Nephron progenitor cell (in vitro differentiated cells): ENCODE measurements at regions not wholly inside any gene's neighbourhood (a gene's known extent, or its start where the extent isn't known, plus 50 kb on each side); places are given as distances from the start of the nearest gene placed in this dataset.

Experiments used
- DNase-seq: peaks from one replicate; pipeline ENCODE4 v3.0.0; 2021
- H3K27ac Mint-ChIP-seq: 2 replicates; pipeline ENCODE4 v1.8.0; 2021; ENCODE audit warnings: mild to moderate bottlenecking, moderate library complexity, mixed read lengths
- H3K27me3 Mint-ChIP-seq: 2 replicates; pipeline ENCODE4 v1.8.0; 2021; ENCODE audit warnings: mild to moderate bottlenecking, low read depth, mixed read lengths; ENCODE audit not compliant: poor library complexity
- H3K36me3 Mint-ChIP-seq: 2 replicates; pipeline ENCODE4 v1.8.0; 2021; ENCODE audit warnings: low read depth, mixed read lengths
- H3K4me1 Mint-ChIP-seq: 2 replicates; pipeline ENCODE4 v1.8.0; 2021; ENCODE audit warnings: mixed read lengths
- H3K4me3 Mint-ChIP-seq: 2 replicates; pipeline ENCODE4 v1.8.0; 2021; ENCODE audit warnings: mild to moderate bottlenecking, moderate library complexity, mixed read lengths
- H3K9me3 Mint-ChIP-seq: 2 replicates; pipeline ENCODE4 v1.8.0; 2021; ENCODE audit warnings: mild to moderate bottlenecking, moderate library complexity, mixed read lengths
- CTCF ChIP-seq: fragments of 200-600 bp; sonication (generic); IDR thresholded peaks from 2 replicates; pipeline ENCODE4 v1.5.0; 2021; ENCODE audit warnings: antibody characterized with exemption

- Mint-ChIP-seq H3K4me3 (no peak overlapping the region), H3K27ac (no peak overlapping the region), H3K27me3 (peaks cover 8% of the 10 kb centered on the region), H3K4me1 (no peaks in the 10 kb centered on the region), H3K36me3 (no peaks in the 10 kb centered on the region), H3K9me3 (no peaks in the 10 kb centered on the region)
- no peak for DNase-seq
- TF ChIP-seq CTCF: no peak
These were observed 221.7 kb downstream of the UNC5CL start for GRCh38 chr6:40817369-40817768.

- H3K4me3 Mint-ChIP-seq: no peak overlapping the region
- H3K27ac Mint-ChIP-seq: no peak overlapping the region
- DNase-seq: no peak
- H3K27me3 Mint-ChIP-seq: peaks cover 8% of the 10 kb centered on the region
- no peak for TF ChIP-seq CTCF
- no peaks in the 10 kb centered on the region for H3K36me3 Mint-ChIP-seq
- H3K4me1 Mint-ChIP-seq: no peaks in the 10 kb centered on the region
- no peaks in the 10 kb centered on the region for H3K9me3 Mint-ChIP-seq
These were observed 222.4 kb downstream of the UNC5CL start for GRCh38 chr6:40816601-40817000.

- Mint-ChIP-seq H3K4me1 (no peaks in the 10 kb centered on the region), H3K27ac (no peak overlapping the region), H3K4me3 (no peak overlapping the region), H3K9me3 (no peaks in the 10 kb centered on the region), H3K36me3 (no peaks in the 10 kb centered on the region), H3K27me3 (peaks cover 5% of the 10 kb centered on the region)
- TF ChIP-seq CTCF: no peak
- no peak for DNase-seq
These were observed 223.3 kb downstream of the UNC5CL start for GRCh38 chr6:40815731-40816130.

- Mint-ChIP-seq H3K4me3 (no peak overlapping the region), H3K4me1 (no peaks in the 10 kb centered on the region), H3K27me3 (peaks cover 5% of the 10 kb centered on the region), H3K27ac (no peak overlapping the region), H3K36me3 (no peaks in the 10 kb centered on the region), H3K9me3 (no peaks in the 10 kb centered on the region)
- no peak for TF ChIP-seq CTCF
- no peak for DNase-seq
These were observed 223.0 kb upstream of the LRFN2 start for GRCh38 chr6:40810171-40810570.

- no peaks in the 10 kb centered on the region for H3K4me1 Mint-ChIP-seq
- no peaks in the 10 kb centered on the region for H3K36me3 Mint-ChIP-seq
- no peak overlapping the region for H3K27ac Mint-ChIP-seq
- H3K9me3 Mint-ChIP-seq: no peaks in the 10 kb centered on the region
- DNase-seq: no peak
- H3K4me3 Mint-ChIP-seq: no peak overlapping the region
- TF ChIP-seq CTCF: no peak
- H3K27me3 Mint-ChIP-seq: peaks cover 6% of the 10 kb centered on the region
These were observed 222.5 kb upstream of the LRFN2 start for GRCh38 chr6:40809627-40810026.

- Mint-ChIP-seq H3K4me1 (no peaks in the 10 kb centered on the region), H3K9me3 (no peaks in the 10 kb centered on the region), H3K27ac (no peak overlapping the region), H3K36me3 (no peaks in the 10 kb centered on the region), H3K27me3 (peaks cover 3% of the 10 kb centered on the region), H3K4me3 (no peak overlapping the region)
- TF ChIP-seq CTCF: no peak
- no peak for DNase-seq
These were observed 220.3 kb upstream of the LRFN2 start for GRCh38 chr6:40807484-40807883.
